ENCODE measurements at regions not wholly inside any gene's neighbourhood (a gene's known extent, or its start where the extent isn't known, plus 50 kb on each side); places are given as distances from the start of the nearest gene placed in this dataset.

DNA sequence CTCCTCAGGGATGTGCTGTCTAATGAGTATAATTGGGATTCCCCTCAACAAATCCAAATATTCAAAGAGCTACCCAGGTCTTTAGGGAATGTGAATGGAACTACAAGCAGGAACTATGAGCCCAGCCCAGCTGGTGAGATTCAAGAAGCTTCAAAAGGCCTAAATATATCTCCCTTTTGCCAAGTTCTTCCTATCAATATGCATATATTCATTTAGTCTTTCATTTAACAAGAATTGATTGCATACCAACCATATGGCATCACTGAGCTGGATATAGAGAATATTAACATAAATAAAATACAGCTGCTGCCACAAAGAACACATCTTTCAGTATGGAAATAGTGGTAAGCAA is 58.9 kb upstream of the PRSS23 start:
- TF ChIP-seq, protein P1, sequence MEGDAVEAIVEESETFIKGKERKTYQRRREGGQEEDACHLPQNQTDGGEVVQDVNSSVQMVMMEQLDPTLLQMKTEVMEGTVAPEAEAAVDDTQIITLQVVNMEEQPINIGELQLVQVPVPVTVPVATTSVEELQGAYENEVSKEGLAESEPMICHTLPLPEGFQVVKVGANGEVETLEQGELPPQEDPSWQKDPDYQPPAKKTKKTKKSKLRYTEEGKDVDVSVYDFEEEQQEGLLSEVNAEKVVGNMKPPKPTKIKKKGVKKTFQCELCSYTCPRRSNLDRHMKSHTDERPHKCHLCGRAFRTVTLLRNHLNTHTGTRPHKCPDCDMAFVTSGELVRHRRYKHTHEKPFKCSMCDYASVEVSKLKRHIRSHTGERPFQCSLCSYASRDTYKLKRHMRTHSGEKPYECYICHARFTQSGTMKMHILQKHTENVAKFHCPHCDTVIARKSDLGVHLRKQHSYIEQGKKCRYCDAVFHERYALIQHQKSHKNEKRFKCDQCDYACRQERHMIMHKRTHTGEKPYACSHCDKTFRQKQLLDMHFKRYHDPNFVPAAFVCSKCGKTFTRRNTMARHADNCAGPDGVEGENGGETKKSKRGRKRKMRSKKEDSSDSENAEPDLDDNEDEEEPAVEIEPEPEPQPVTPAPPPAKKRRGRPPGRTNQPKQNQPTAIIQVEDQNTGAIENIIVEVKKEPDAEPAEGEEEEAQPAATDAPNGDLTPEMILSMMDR (conservative IDR thresholded peaks at IDR 0.05), result no peak
- no peak for TF ChIP-seq EZH2 (IDR thresholded peaks at IDR 0.05; ENCODE audit: low read depth)

Measured in PC-9 (cell line).